Heart right ventricle (tissue), 16 donors: ENCODE measurements at regions not wholly inside any gene's neighbourhood (a gene's known extent, or its start where the extent isn't known, plus 50 kb on each side); places are given as distances from the start of the nearest gene placed in this dataset.

Experiments used
- ATAC-seq, 8 donors: fragments of 200-7000 bp; cut with Tn5 transposase; one replicate each; pipeline ENCODE4 v1.9.1; 2020; ENCODE audit warnings: mild to moderate bottlenecking in 8 of 8, moderate library complexity in 8 of 8, moderate number of reproducible peaks in 1 of 8
- DNase-seq, 2 donors: peaks; one replicate each; pipeline ENCODE4 v3.0.0-alpha.2; 2020
- H3K27ac ChIP-seq, 10 donors: fragments of 200-600 bp; sonication (generic) in 2 of 10; one replicate each; pipeline versions ENCODE4 v1.5.0 to v1.8.0; 2020 to 2022; ENCODE audit warnings: mild to moderate bottlenecking in 3 of 10
- H3K27me3 ChIP-seq, 7 donors: fragments of 200-600 bp; one replicate each; pipeline ENCODE4 v1.8.0; 2021 to 2022; ENCODE audit warnings: mild to moderate bottlenecking in 2 of 7
- H3K36me3 ChIP-seq, 9 donors: fragments of 200-600 bp; sonication (generic) in 1 of 9; one replicate each; pipeline versions ENCODE4 v1.5.0 to v1.8.0; 2020 to 2022; ENCODE audit warnings: mild to moderate bottlenecking in 2 of 9
- H3K4me1 ChIP-seq, 9 donors: fragments of 200-600 bp; sonication (generic) in 1 of 9; one replicate each; pipeline versions ENCODE4 v1.5.0 to v1.8.0; 2020 to 2022; ENCODE audit warnings: mild to moderate bottlenecking in 4 of 9
- H3K4me3 ChIP-seq, 10 donors: fragments of 200-600 bp; sonication (generic) in 2 of 10; one replicate each; pipeline versions ENCODE4 v1.5.0 to v1.8.0; 2020 to 2022; ENCODE audit warnings: mild to moderate bottlenecking in 7 of 10, moderate library complexity in 2 of 10
- H3K9me3 ChIP-seq, 11 donors: fragments of 200-600 bp in 10 of 11; sonication (generic) in 2 of 11; one replicate each; pipeline versions ENCODE4 v1.5.0 to v1.8.0; 2013 to 2022; ENCODE audit warnings: mild to moderate bottlenecking in 2 of 11, control low read depth in 1 of 11, moderate library complexity in 1 of 11
- WGBS, 2 donors: extraction: QIAGEN DNeasy Blood & Tissue Kit; methylation state at CpG; one replicate each; pipeline ENCODE4 v1.1.7; 2013; ENCODE audit warnings: inconsistent platforms in 1 of 2; 5-methylcytosine and 5-hydroxymethylcytosine counted together
- intact Hi-C, 10 donors: fragments of 100-400 bp; cut with DNase I; formaldehyde crosslinking; loops; one replicate each; pipeline versions ENCODE4 v1.11.1 to v1.14.2; 2022
- TF ChIP-seq, protein P1 (sequence below), 9 donors: fragments of 200-600 bp; sonication (generic) in 2 of 9; IDR thresholded peaks; one replicate each; pipeline versions ENCODE4 v1.5.0 to v1.8.0; 2021 to 2022; ENCODE audit warnings: antibody characterized with exemption in 9 of 9, mild to moderate bottlenecking in 5 of 9, moderate library complexity in 1 of 9
- donor health status: Arrhythmogenic right ventricular cardiomyopathy.
- donor health status: ischemic (EF 13 %, LVEDD 7.1; RV severe dilation, severe dysfunction).
- donor health status: healthy with polysubstance abuse.
- donor health status: DM: no; HTN: yes; CAD: no.
- donor health status: DM: no; HTN: no; CAD: no.
- donor health status: ischemic (EF 25% LVEDD 6.9; RV normal size, moderate dysfunction).
- donor health status: ischemic (EF 25% LVEDD 5.7; RV mildly dilated, moderate dysfunction).
- donor health status: healthy.
- donor health status: DM: yes; HTN: yes; CAD: no.
- donor health status: Ischemic cardiomyopathy.
- donor health status: ischemic (EF 35%, LVEDD 5.7; RV mildly dilated, moderate dysfunction).
- donor health status: nonischemic (EF 11% LVEDD 7.7; RV severe dilation, severe dysfunction).
- donor health status: DM: yes; HTN: yes; CAD: no.
- donor health status: PGD.
- donor health status: ischemic (EF 29% LVEDD 5.4; RV normal size, mild dysfunction).
- donor health status: nonischemic (EF 23%, LVEDD 6.1; RV moderate dilation, normal function).

DNA sequence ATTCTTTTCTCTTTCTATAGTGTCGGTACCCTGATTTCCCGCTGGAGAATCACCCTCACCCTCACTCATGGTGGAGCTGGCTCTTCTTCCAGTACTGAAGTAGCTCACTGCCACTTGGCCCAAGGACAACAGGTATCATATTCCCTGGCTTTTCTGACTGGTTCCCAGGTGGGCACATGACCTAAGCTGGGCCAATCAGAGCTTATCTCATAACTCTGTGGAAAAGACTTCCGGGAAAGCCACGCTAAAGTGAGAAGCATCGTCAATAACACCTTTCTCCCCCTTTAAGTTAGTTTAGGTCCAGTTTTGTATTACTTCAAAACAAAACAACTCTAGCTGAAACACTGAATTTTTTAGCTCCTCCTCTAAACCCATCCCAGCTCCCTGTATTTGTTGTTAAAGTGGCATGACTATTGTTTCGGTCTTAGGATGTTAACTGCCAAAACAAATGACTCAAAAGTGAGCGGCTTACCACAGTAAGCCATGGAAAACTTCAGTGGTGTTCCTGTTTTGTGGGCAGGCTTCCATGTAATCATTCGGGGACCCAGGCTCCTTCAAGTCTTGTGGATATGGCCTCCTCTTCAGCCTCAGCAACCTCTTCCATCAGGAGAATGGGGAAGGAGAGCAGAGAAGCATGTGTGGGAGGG, 137.4 kb upstream of the DLX2 start:
- intact Hi-C loops: no loop called here
- H3K4me3 ChIP-seq: no peak overlapping the region
- ATAC-seq (no peak), DNase-seq (no peak)
- H3K27me3 ChIP-seq: peaks cover 0 to 39% (median 33%) of the 10 kb centered on the region in 7 donors
- TF ChIP-seq, protein P1, sequence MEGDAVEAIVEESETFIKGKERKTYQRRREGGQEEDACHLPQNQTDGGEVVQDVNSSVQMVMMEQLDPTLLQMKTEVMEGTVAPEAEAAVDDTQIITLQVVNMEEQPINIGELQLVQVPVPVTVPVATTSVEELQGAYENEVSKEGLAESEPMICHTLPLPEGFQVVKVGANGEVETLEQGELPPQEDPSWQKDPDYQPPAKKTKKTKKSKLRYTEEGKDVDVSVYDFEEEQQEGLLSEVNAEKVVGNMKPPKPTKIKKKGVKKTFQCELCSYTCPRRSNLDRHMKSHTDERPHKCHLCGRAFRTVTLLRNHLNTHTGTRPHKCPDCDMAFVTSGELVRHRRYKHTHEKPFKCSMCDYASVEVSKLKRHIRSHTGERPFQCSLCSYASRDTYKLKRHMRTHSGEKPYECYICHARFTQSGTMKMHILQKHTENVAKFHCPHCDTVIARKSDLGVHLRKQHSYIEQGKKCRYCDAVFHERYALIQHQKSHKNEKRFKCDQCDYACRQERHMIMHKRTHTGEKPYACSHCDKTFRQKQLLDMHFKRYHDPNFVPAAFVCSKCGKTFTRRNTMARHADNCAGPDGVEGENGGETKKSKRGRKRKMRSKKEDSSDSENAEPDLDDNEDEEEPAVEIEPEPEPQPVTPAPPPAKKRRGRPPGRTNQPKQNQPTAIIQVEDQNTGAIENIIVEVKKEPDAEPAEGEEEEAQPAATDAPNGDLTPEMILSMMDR (IDR thresholded peaks at IDR 0.05): no peak
- H3K27ac ChIP-seq: no peak overlapping the region
- WGBS, 2 donors: 89 to 90% methylated on average over 8 of the region's 8 CpGs
- peaks cover 0 to 14% (median 10%) of the 10 kb centered on the region in 9 donors for H3K4me1 ChIP-seq
- H3K9me3 ChIP-seq: no peaks in the 10 kb centered on the region
- H3K36me3 ChIP-seq: no peaks in the 10 kb centered on the region

GRCh38 chr2:172241222-172241621, 138.5 kb upstream of the DLX2 start:
- no peak for DNase-seq
- WGBS, 2 donors: 79 to 85% methylated on average over 3 of the region's 3 CpGs
- intact Hi-C loops: no loop called here
- ATAC-seq: no peak
- H3K36me3 ChIP-seq: no peaks in the 10 kb centered on the region
- TF ChIP-seq, protein P1 (IDR thresholded peaks at IDR 0.05): no peak
- H3K4me3 ChIP-seq: no peak overlapping the region
- peaks cover 0 to 29% (median 23%) of the 10 kb centered on the region in 7 donors for H3K27me3 ChIP-seq
- no peak overlapping the region for H3K27ac ChIP-seq
- peaks cover 0 to 6% (median under 1%) of the 10 kb centered on the region in 9 donors for H3K4me1 ChIP-seq
- no peaks in the 10 kb centered on the region for H3K9me3 ChIP-seq

DNA sequence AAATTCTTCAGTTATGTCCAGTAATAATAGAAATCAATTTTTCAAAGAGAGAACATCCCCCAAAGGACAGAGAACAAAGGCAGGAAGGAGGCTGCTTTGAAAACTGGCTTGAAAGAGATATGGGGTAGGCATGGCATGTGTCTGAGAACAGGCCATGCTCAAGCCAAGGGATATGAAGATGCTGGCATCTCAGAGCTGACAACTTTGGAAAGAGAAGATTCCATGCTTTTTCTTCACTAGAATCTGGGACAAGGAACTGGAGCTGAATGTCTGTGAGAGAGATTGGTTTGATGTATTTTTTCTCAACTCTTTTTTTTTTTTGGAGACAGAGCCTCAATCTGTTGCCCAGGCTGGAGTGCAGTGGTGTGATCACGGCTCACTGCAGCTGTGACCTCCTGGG, 139.8 kb upstream of the DLX2 start:
- TF ChIP-seq, protein P1 (IDR thresholded peaks at IDR 0.05): no peak
- DNase-seq: no peak

GRCh38 chr2:172242961-172243360, 140.3 kb upstream of the DLX2 start:
- Histone ChIP-seq H3K4me1 (peaks cover 0 to 6% (median 3%) of the 10 kb centered on the region in 9 donors), H3K4me3 (no peak overlapping the region), H3K27ac (no peak overlapping the region), H3K27me3 (peaks cover 0 to 13% (median 10%) of the 10 kb centered on the region in 7 donors), H3K9me3 (no peaks in the 10 kb centered on the region), H3K36me3 (no peaks in the 10 kb centered on the region)
- WGBS, 2 donors: 93 to 100% methylated on average over 1 of the region's 1 CpG
- DNase-seq: no peak
- TF ChIP-seq, protein P1 (IDR thresholded peaks at IDR 0.05): no peak
- intact Hi-C loops: no loop called here
- no peak for ATAC-seq

More for the DNA sequence above, 139.8 kb upstream of the DLX2 start:
- Histone ChIP-seq H3K4me3 (no peak overlapping the region), H3K27me3 (peaks cover 0 to 18% (median 12%) of the 10 kb centered on the region in 7 donors), H3K4me1 (peaks cover 0 to 6% (median 3%) of the 10 kb centered on the region in 9 donors), H3K27ac (no peak overlapping the region), H3K36me3 (no peaks in the 10 kb centered on the region), H3K9me3 (no peaks in the 10 kb centered on the region)
- 83 to 89% methylated on average over 1 of the region's 1 CpG for WGBS, 2 donors
- intact Hi-C loops: no loop called here
- no peak for ATAC-seq
